ENCODE measurements at regions not wholly inside any gene's neighbourhood (a gene's known extent, or its start where the extent isn't known, plus 50 kb on each side); places are given as distances from the start of the nearest gene placed in this dataset.

- CTCF ChIA-PET: no interaction called here
- POLR2A ChIA-PET: no interaction called here
Measured at GRCh38 chr6:23396949-23397348, 729.1 kb upstream of the NRSN1 start.

DNA sequence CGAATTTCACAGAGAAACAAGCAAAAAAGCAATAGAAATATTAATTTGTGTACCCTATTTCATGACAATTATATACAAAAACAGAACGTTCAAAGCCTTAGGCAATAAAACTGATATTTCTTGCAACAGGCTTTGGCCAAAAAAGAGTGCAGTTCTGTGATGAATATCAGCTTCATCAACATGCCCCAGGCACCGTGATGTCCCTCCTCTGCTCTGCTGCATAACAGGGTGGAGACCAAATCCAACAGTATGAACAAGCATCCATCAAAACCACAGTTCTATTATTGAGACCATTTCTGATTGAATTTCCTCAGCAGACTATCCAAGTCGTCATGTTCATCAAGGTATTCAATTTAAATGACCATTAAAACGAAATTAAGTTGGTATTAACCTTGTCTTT is 722.6 kb upstream of the NRSN1 start:
- no peak overlapping the region for H3K27ac ChIP-seq
- ATAC-seq: no peak
- TF ChIP-seq FOXS1 (CRISPR knock-in tag; IDR thresholded peaks at IDR 0.05) (no peak), TFCP2L1 (CRISPR knock-in tag; IDR thresholded peaks at IDR 0.05) (no peak), FOSB (CRISPR knock-in tag; IDR thresholded peaks at IDR 0.05) (no peak), NPAS2 (CRISPR knock-in tag; IDR thresholded peaks at IDR 0.05; ENCODE audit: borderline replicate concordance) (no peak), ELK1 (IDR thresholded peaks at IDR 0.05; ENCODE audit: low read depth, low read length) (no peak), EP300 (IDR thresholded peaks at IDR 0.05) (no peak), ATOH8 (CRISPR knock-in tag; IDR thresholded peaks at IDR 0.05; ENCODE audit: low read depth) (no peak), ZNF302 (CRISPR knock-in tag; IDR thresholded peaks at IDR 0.05) (no peak)
- TF ChIP-seq, protein P1, sequence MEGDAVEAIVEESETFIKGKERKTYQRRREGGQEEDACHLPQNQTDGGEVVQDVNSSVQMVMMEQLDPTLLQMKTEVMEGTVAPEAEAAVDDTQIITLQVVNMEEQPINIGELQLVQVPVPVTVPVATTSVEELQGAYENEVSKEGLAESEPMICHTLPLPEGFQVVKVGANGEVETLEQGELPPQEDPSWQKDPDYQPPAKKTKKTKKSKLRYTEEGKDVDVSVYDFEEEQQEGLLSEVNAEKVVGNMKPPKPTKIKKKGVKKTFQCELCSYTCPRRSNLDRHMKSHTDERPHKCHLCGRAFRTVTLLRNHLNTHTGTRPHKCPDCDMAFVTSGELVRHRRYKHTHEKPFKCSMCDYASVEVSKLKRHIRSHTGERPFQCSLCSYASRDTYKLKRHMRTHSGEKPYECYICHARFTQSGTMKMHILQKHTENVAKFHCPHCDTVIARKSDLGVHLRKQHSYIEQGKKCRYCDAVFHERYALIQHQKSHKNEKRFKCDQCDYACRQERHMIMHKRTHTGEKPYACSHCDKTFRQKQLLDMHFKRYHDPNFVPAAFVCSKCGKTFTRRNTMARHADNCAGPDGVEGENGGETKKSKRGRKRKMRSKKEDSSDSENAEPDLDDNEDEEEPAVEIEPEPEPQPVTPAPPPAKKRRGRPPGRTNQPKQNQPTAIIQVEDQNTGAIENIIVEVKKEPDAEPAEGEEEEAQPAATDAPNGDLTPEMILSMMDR (IDR thresholded peaks at IDR 0.05): no peak
- ChIA-PET CTCF (no interaction called here), POLR2A (no interaction called here)
- H3K4me3 ChIP-seq: no peak overlapping the region
- no peak overlapping the region for H3K4me2 ChIP-seq
- H3K9me3 ChIP-seq: no peaks in the 10 kb centered on the region
- no peak for FAIRE-seq
- DNase-seq (ENCODE audit: low read depth in 1 of 2, low spot score in 1 of 2): no peak
- WGBS (ENCODE audit: missing lambda C conversion rate): 4% methylated on average over 5 of the region's 5 CpGs
- no peaks in the 10 kb centered on the region for H3K4me1 ChIP-seq

More at GRCh38 chr6:23396949-23397348, 729.1 kb upstream of the NRSN1 start:
- FAIRE-seq: no peak
- 32% methylated on average over 3 of the region's 3 CpGs for WGBS (ENCODE audit: missing lambda C conversion rate)
- Histone ChIP-seq H3K4me3 (no peak overlapping the region), H3K9me3 (no peaks in the 10 kb centered on the region), H3K4me2 (no peak overlapping the region), H3K27ac (no peak overlapping the region), H3K4me1 (no peaks in the 10 kb centered on the region)
- TF ChIP-seq POLR2A (IDR thresholded peaks at IDR 0.05; ENCODE audit: low read length) (no peak), CEBPB (IDR thresholded peaks at IDR 0.05) (no peak), NFE2L2 (conservative IDR thresholded peaks at IDR 0.05; ENCODE audit: low read length) (no peak)
- DNase-seq (ENCODE audit: low read depth in 1 of 2, low spot score in 1 of 2): no peak
- ATAC-seq: no peak

DNA sequence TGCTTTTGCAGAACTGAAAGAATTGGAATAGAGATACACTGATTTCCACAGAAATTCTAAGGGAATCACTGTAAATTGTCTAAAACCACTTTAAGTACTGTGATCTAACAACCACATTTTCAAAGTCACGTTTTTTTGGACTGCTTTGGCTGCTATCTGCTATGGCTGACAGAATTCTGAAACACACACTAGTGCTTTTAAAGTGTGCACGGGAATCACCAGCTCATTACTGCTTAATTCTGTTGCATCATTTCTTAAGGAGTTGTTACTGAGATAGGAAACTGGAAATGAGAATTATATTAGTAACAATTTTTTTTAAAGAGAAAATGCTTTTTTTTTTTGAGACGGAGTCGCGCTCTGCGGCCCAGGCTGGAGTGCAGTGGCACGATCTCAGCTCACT is 716.5 kb upstream of the NRSN1 start:
- no peak for ATAC-seq
- ChIA-PET POLR2A (no interaction called here), CTCF (interaction anchor here (0.5 kb wide), 1 partner anchor 540 kb away, joined by 3 read pairs; no protein-coding TSS in a partner anchor)
- H3K27ac ChIP-seq: no peak overlapping the region
- no peak for DNase-seq (ENCODE audit: low read depth in 1 of 2, low spot score in 1 of 2)
- H3K4me2 ChIP-seq: no peak overlapping the region
- H3K4me3 ChIP-seq: no peak overlapping the region
- 72% methylated on average over 7 of the region's 7 CpGs for WGBS (ENCODE audit: missing lambda C conversion rate)
- FAIRE-seq: no peak
- no peak for TF ChIP-seq HEYL (CRISPR knock-in tag; IDR thresholded peaks at IDR 0.05)
- no peak for TF ChIP-seq CHD4 (IDR thresholded peaks at IDR 0.05; ENCODE audit: borderline replicate concordance)
- TF ChIP-seq, protein P2, sequence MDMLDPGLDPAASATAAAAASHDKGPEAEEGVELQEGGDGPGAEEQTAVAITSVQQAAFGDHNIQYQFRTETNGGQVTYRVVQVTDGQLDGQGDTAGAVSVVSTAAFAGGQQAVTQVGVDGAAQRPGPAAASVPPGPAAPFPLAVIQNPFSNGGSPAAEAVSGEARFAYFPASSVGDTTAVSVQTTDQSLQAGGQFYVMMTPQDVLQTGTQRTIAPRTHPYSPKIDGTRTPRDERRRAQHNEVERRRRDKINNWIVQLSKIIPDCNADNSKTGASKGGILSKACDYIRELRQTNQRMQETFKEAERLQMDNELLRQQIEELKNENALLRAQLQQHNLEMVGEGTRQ (IDR thresholded peaks at IDR 0.05): no peak
- no peak for TF ChIP-seq ZFP36 (IDR thresholded peaks at IDR 0.05; ENCODE audit: borderline replicate concordance, partially characterized antibody)
- no peak for TF ChIP-seq HOXB5 (CRISPR knock-in tag; IDR thresholded peaks at IDR 0.05)
- TF ChIP-seq HES2 (IDR thresholded peaks at IDR 0.05): no peak
- no peak for TF ChIP-seq CBX2 (IDR thresholded peaks at IDR 0.05; ENCODE audit: borderline replicate concordance, low read depth)
- TF ChIP-seq NR3C1 (IDR thresholded peaks at IDR 0.05): no peak
- TF ChIP-seq PHF8 (IDR thresholded peaks at IDR 0.05; ENCODE audit: borderline replicate concordance, low read depth): no peak
- TF ChIP-seq ATOH8 (CRISPR knock-in tag; IDR thresholded peaks at IDR 0.05; ENCODE audit: low read depth): no peak
- no peak for TF ChIP-seq RARB (CRISPR knock-in tag; IDR thresholded peaks at IDR 0.05)
- no peak for TF ChIP-seq NPAS2 (CRISPR knock-in tag; IDR thresholded peaks at IDR 0.05; ENCODE audit: borderline replicate concordance)
- no peak for TF ChIP-seq RCOR1 (IDR thresholded peaks at IDR 0.05; ENCODE audit: low read depth, low read length)
- no peak for TF ChIP-seq EHMT2 (IDR thresholded peaks at IDR 0.05; ENCODE audit: low read depth)
- TF ChIP-seq JUN (IDR thresholded peaks at IDR 0.05): no peak
- no peak for TF ChIP-seq TFCP2L1 (CRISPR knock-in tag; IDR thresholded peaks at IDR 0.05)
- no peak for TF ChIP-seq CEBPB (IDR thresholded peaks at IDR 0.05)
- no peak for TF ChIP-seq KDM5A (IDR thresholded peaks at IDR 0.05)
- no peak for TF ChIP-seq EHF (CRISPR knock-in tag; IDR thresholded peaks at IDR 0.05)
- no peak for TF ChIP-seq ZC3H11A (IDR thresholded peaks at IDR 0.05)
- H3K4me1 ChIP-seq: no peaks in the 10 kb centered on the region
- no peaks in the 10 kb centered on the region for H3K9me3 ChIP-seq

Measured in A549 (cell line).